ENCODE measurements at regions not wholly inside any gene's neighbourhood (a gene's known extent, or its start where the extent isn't known, plus 50 kb on each side); places are given as distances from the start of the nearest gene placed in this dataset.
"Not testable (repeated sequence)": the region's sequence is repeated elsewhere in the genome, so short reads cannot be mapped to it uniquely, and the experiment has no call there.

DNA sequence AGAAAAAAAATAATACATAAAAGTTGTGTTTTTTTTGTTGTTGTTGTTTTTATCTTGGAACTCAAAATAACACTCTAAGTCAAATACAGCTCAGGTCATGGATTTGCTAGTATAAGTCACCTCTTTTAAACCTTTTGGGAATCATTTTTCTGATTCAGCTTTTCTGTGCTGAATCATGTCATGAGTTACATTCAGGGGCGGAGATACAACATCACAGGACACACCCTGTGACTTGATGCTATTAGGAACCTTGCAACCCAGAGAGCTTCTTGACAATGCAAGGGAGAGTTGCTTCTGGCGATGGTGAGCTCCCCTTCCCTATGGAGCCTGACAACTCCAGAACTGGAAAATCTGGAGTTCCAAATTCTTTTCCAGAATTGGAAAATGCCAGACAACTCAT is 358.3 kb upstream of the C16orf82 start:
- WGBS, 3 donors: 78 to 92% (median 87%) methylated on average over 2 of the region's 2 CpGs

DNA sequence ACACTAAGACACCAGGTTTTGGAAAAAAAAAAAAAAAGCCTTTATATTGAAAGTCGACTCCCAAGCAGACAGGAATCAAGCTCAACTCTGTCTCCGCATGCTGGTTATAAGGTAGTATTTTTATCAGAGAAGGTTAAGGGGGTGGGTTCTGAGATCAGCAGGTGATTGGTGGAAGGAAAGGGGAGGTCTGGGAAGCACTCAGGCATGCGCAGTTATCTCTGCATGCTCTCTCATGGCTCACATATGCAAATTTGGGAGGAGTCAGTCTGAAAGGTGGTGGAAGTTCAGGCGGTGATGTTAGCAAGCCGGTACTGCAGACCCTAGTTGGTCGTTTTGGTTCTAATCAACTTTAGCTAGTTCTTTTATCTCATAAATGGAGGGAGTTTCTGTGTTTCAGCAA is 357.6 kb upstream of the C16orf82 start:
- Histone ChIP-seq H3K36me3 (ENCODE audit: control insufficient read depth in 3 of 3, insufficient read depth in 2 of 3, low read depth in 1 of 3, low read length in 3 of 3) (no peaks in the 10 kb centered on the region), H3K9me3 (ENCODE audit: control insufficient read depth in 2 of 2, insufficient read depth in 1 of 2, low read depth in 1 of 2, low read length in 1 of 2) (no peaks in the 10 kb centered on the region), H3K4me3 (ENCODE audit: low read depth in 1 of 3, low read length in 3 of 3) (no peak overlapping the region), H3K27me3 (ENCODE audit: control insufficient read depth in 3 of 3, insufficient read depth in 3 of 3, low read length in 3 of 3) (no peaks in the 10 kb centered on the region), H3K27ac (ENCODE audit: low read depth in 1 of 3, low read length in 2 of 3) (no peak overlapping the region), H3K4me1 (ENCODE audit: control insufficient read depth in 3 of 3, insufficient read depth in 2 of 3, low read depth in 1 of 3, low read length in 2 of 3) (no peaks in the 10 kb centered on the region)
- WGBS, 3 donors: 59 to 70% (median 63%) methylated on average over 6 of the region's 6 CpGs
- DNase-seq (no peak), FAIRE-seq (no peak)

More for the DNA sequence above, 358.3 kb upstream of the C16orf82 start:
- no peaks in the 10 kb centered on the region for H3K27me3 ChIP-seq (ENCODE audit: control insufficient read depth in 3 of 3, insufficient read depth in 3 of 3, low read length in 3 of 3)
- H3K36me3 ChIP-seq (ENCODE audit: control insufficient read depth in 3 of 3, insufficient read depth in 2 of 3, low read depth in 1 of 3, low read length in 3 of 3): no peaks in the 10 kb centered on the region
- no peaks in the 10 kb centered on the region for H3K4me1 ChIP-seq (ENCODE audit: control insufficient read depth in 3 of 3, insufficient read depth in 2 of 3, low read depth in 1 of 3, low read length in 2 of 3)
- no peak overlapping the region for H3K4me3 ChIP-seq (ENCODE audit: low read depth in 1 of 3, low read length in 3 of 3)
- FAIRE-seq (no peak), DNase-seq (no peak)
- H3K9me3 ChIP-seq (ENCODE audit: control insufficient read depth in 2 of 2, insufficient read depth in 1 of 2, low read depth in 1 of 2, low read length in 1 of 2): no peaks in the 10 kb centered on the region
- H3K27ac ChIP-seq (ENCODE audit: low read depth in 1 of 3, low read length in 2 of 3): no peak overlapping the region

DNA sequence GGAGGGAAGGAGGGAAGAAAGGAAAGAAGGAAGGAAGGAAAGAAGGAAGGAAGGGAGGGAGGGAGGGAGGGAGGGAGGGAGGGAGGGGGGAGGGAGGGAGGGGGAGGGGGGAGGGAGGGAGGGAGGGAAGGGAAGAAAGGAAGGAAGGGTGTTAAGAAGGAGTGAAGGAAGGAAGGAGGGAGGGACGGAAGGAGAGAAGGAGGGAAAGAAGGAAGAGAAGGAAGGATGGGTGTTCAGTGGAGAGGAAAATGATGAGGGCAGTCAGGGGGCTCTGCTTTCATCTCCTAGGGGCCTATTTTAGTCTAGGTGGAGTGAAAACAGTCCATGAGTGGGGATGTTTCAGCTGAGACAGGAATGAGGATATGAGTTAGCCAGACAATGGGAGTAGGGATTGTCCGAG is 357.0 kb upstream of the C16orf82 start:
- 86 to 97% (median 91%) methylated on average over 2 of the region's 2 CpGs for whole genome bisulfite sequencing, 3 donors
- H3K4me1 ChIP-seq (ENCODE audit: control insufficient read depth in 3 of 3, insufficient read depth in 2 of 3, low read depth in 1 of 3, low read length in 2 of 3): no peaks in the 10 kb centered on the region
- no peak overlapping the region for H3K27ac ChIP-seq (ENCODE audit: low read depth in 1 of 3, low read length in 2 of 3)
- H3K9me3 ChIP-seq (ENCODE audit: control insufficient read depth in 2 of 2, insufficient read depth in 1 of 2, low read depth in 1 of 2, low read length in 1 of 2): no peaks in the 10 kb centered on the region
- no peaks in the 10 kb centered on the region for H3K27me3 ChIP-seq (ENCODE audit: control insufficient read depth in 3 of 3, insufficient read depth in 3 of 3, low read length in 3 of 3)
- no peak for FAIRE-seq
- no peak overlapping the region for H3K4me3 ChIP-seq (ENCODE audit: low read depth in 1 of 3, low read length in 3 of 3)
- no peaks in the 10 kb centered on the region for H3K36me3 ChIP-seq (ENCODE audit: control insufficient read depth in 3 of 3, insufficient read depth in 2 of 3, low read depth in 1 of 3, low read length in 3 of 3)
- DNase-seq: no peak

DNA sequence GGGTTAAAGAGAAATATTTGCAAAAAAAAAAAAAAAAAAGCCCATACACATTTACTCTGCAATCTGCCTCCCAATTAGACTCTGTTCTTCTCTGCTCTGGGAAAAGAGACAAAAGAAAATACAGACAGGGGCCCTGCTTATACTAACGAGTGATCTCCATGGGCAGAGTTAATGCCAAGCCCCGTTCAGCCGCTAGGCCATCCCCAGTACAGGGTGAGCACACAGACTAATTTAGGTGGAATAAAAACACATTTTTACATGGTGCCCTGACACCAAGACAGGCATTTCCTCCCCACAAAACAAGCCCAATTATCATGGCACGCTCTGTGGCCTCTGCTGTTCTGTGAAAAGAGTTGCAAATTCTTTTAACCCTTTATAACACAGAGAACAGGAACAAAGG is 356.3 kb upstream of the C16orf82 start:
- FAIRE-seq (no peak), DNase-seq (no peak)
- no peaks in the 10 kb centered on the region for H3K9me3 ChIP-seq (ENCODE audit: control insufficient read depth in 2 of 2, insufficient read depth in 1 of 2, low read depth in 1 of 2, low read length in 1 of 2)
- 42 to 49% (median 47%) methylated on average over 4 of the region's 4 CpGs for WGBS, 3 donors
- no peak overlapping the region for H3K27ac ChIP-seq (ENCODE audit: low read depth in 1 of 3, low read length in 2 of 3)
- no peak overlapping the region for H3K4me3 ChIP-seq (ENCODE audit: low read depth in 1 of 3, low read length in 3 of 3)
- H3K4me1 ChIP-seq (ENCODE audit: control insufficient read depth in 3 of 3, insufficient read depth in 2 of 3, low read depth in 1 of 3, low read length in 2 of 3): no peaks in the 10 kb centered on the region
- H3K27me3 ChIP-seq (ENCODE audit: control insufficient read depth in 3 of 3, insufficient read depth in 3 of 3, low read length in 3 of 3): no peaks in the 10 kb centered on the region
- no peaks in the 10 kb centered on the region for H3K36me3 ChIP-seq (ENCODE audit: control insufficient read depth in 3 of 3, insufficient read depth in 2 of 3, low read depth in 1 of 3, low read length in 3 of 3)

DNA sequence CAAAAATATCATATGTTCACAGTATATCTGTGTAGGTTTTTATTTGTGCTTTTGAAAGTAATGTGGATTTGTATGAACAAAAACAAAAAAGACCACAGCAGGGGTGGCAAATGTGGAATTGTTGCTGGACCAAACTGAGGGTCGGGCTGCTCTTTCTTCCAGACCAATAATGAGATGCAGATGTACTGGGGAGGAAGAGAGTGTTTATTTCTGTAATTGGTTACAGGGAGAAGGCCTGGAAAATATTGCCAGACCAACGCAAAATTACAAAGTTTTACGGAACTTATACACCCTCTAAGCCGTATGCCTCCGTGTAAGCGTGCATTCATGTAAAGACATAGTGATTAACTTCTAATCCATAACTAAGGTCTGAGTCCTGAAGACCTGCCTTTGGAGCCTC is 353.9 kb upstream of the C16orf82 start:
- H3K9me3 ChIP-seq (ENCODE audit: control insufficient read depth in 2 of 2, insufficient read depth in 1 of 2, low read depth in 1 of 2, low read length in 1 of 2): no peaks in the 10 kb centered on the region
- no peaks in the 10 kb centered on the region for H3K27me3 ChIP-seq (ENCODE audit: control insufficient read depth in 3 of 3, insufficient read depth in 3 of 3, low read length in 3 of 3)
- no peak overlapping the region for H3K4me3 ChIP-seq (ENCODE audit: low read depth in 1 of 3, low read length in 3 of 3)
- no peak for DNase-seq
- no peaks in the 10 kb centered on the region for H3K36me3 ChIP-seq (ENCODE audit: control insufficient read depth in 3 of 3, insufficient read depth in 2 of 3, low read depth in 1 of 3, low read length in 3 of 3)
- no peak for FAIRE-seq
- H3K27ac ChIP-seq (ENCODE audit: low read depth in 1 of 3, low read length in 2 of 3): no peak overlapping the region
- 78 to 89% (median 83%) methylated on average over 6 of the region's 6 CpGs for WGBS, 3 donors
- no peaks in the 10 kb centered on the region for H3K4me1 ChIP-seq (ENCODE audit: control insufficient read depth in 3 of 3, insufficient read depth in 2 of 3, low read depth in 1 of 3, low read length in 2 of 3)

DNA sequence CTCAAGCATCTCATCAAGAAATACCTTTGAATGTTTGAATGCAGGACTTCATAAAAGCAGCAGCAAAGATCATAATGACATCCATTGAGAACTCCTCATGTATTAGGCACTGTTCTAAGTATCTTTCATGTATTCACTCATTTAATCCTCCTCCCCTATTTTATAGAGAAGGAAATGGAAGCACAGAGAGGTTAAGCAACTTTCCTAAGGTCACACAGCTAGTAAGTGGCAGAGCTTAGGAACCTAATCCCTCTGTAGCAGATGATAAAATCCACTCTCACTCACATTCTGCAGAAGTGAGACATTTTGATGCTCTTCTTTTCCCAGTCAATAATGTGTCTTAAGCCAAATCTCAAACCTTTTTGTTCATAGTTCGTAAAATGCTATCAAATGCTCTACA is 350.8 kb upstream of the C16orf82 start:
- no peak for DNase-seq
- H3K36me3 ChIP-seq (ENCODE audit: control insufficient read depth in 3 of 3, insufficient read depth in 2 of 3, low read depth in 1 of 3, low read length in 3 of 3): no peaks in the 10 kb centered on the region
- no peak for FAIRE-seq
- H3K27me3 ChIP-seq (ENCODE audit: control insufficient read depth in 3 of 3, insufficient read depth in 3 of 3, low read length in 3 of 3): no peaks in the 10 kb centered on the region
- no peaks in the 10 kb centered on the region for H3K9me3 ChIP-seq (ENCODE audit: control insufficient read depth in 2 of 2, insufficient read depth in 1 of 2, low read depth in 1 of 2, low read length in 1 of 2)
- no peak overlapping the region for H3K4me3 ChIP-seq (ENCODE audit: low read depth in 1 of 3, low read length in 3 of 3)
- H3K4me1 ChIP-seq (ENCODE audit: control insufficient read depth in 3 of 3, insufficient read depth in 2 of 3, low read depth in 1 of 3, low read length in 2 of 3): no peaks in the 10 kb centered on the region
- no peak overlapping the region for H3K27ac ChIP-seq (ENCODE audit: low read depth in 1 of 3, low read length in 2 of 3)
- 82 to 89% (median 84%) methylated on average over 1 of the region's 1 CpG for WGBS, 3 donors

DNA sequence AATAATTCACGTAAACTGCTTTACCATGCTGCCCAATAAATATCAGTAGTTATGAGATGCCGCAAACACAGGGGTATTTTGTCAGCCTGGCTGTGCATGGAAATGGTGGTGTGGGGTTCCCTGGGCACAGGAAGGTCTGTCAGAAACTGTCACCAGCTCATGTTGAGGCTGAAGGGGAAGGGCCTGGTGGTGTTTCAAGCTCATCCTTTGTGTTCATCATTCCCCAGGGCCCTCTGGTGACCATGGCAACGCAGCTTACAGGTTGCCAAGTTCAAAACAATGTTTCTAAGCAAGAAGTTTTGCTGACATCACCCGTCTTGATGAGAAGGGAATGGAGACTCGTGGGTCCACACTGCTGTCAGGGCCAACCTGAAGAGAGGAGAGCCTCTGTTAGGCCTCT is 348.9 kb upstream of the C16orf82 start:
- no peak overlapping the region for H3K4me3 ChIP-seq (ENCODE audit: low read depth in 1 of 3, low read length in 3 of 3)
- H3K4me1 ChIP-seq (ENCODE audit: control insufficient read depth in 3 of 3, insufficient read depth in 2 of 3, low read depth in 1 of 3, low read length in 2 of 3): no peaks in the 10 kb centered on the region
- H3K27ac ChIP-seq (ENCODE audit: low read depth in 1 of 3, low read length in 2 of 3): no peak overlapping the region
- H3K27me3 ChIP-seq (ENCODE audit: control insufficient read depth in 3 of 3, insufficient read depth in 3 of 3, low read length in 3 of 3): no peaks in the 10 kb centered on the region
- H3K9me3 ChIP-seq (ENCODE audit: control insufficient read depth in 2 of 2, insufficient read depth in 1 of 2, low read depth in 1 of 2, low read length in 1 of 2): no peaks in the 10 kb centered on the region
- WGBS, 3 donors: 53 to 68% (median 57%) methylated on average over 5 of the region's 5 CpGs
- DNase-seq (no peak), FAIRE-seq (no peak)
- no peaks in the 10 kb centered on the region for H3K36me3 ChIP-seq (ENCODE audit: control insufficient read depth in 3 of 3, insufficient read depth in 2 of 3, low read depth in 1 of 3, low read length in 3 of 3)

DNA sequence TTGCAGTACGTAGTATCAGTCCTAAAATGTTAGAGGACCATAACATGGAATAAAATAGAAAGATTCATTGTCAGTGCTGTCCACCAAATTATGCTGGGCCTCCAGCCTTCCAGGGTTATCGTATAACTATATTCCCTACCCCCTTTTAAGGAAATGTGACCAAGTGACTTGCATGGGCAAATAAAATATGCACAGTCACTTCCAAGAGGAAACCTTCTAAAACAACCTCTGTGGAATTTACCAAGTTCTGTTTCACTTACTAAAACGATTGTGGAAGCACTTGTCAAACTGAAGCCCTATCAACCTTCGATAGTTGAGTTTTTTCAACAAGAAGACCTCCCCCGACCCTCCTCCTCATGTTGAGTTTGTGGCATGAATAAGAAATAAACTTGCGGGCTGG is 345.4 kb upstream of the C16orf82 start:
- no peaks in the 10 kb centered on the region for H3K36me3 ChIP-seq (ENCODE audit: control insufficient read depth in 3 of 3, insufficient read depth in 2 of 3, low read depth in 1 of 3, low read length in 3 of 3)
- no peaks in the 10 kb centered on the region for H3K9me3 ChIP-seq (ENCODE audit: control insufficient read depth in 2 of 2, insufficient read depth in 1 of 2, low read depth in 1 of 2, low read length in 1 of 2)
- WGBS, 3 donors: 77 to 88% (median 80%) methylated on average over 6 of the region's 6 CpGs
- H3K27me3 ChIP-seq (ENCODE audit: control insufficient read depth in 3 of 3, insufficient read depth in 3 of 3, low read length in 3 of 3): no peaks in the 10 kb centered on the region
- no peak overlapping the region for H3K27ac ChIP-seq (ENCODE audit: low read depth in 1 of 3, low read length in 2 of 3)
- FAIRE-seq: no peak
- DNase-seq: no peak
- H3K4me1 ChIP-seq (ENCODE audit: control insufficient read depth in 3 of 3, insufficient read depth in 2 of 3, low read depth in 1 of 3, low read length in 2 of 3): no peaks in the 10 kb centered on the region
- no peak overlapping the region for H3K4me3 ChIP-seq (ENCODE audit: low read depth in 1 of 3, low read length in 3 of 3)

DNA sequence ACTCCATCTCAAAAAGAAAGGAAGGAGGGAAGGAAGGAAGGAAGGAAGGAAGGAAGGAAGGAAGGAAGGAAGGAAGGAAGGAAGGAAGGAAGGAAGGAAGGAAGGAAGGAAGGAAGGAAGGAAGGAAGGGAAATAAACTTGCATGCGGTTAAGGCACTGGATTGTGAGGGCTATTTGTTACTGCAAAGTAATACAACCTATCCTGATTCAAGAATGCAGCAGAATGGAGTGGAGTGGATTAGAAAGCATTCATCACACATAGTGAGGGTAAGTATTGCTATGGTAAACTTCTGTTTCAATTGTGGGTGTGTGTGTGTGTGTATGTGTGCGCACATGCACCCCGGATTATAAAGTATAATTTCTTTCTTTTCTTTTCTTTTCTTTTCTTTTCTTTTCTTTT is 344.8 kb upstream of the C16orf82 start:
- FAIRE-seq: not testable (repeated sequence)

More for the DNA sequence above, 344.8 kb upstream of the C16orf82 start:
- not testable (repeated sequence) for DNase-seq; H3K4me3 ChIP-seq (ENCODE audit: low read depth in 1 of 3, low read length in 3 of 3); H3K27me3 ChIP-seq (ENCODE audit: control insufficient read depth in 3 of 3, insufficient read depth in 3 of 3, low read length in 3 of 3); H3K36me3 ChIP-seq (ENCODE audit: control insufficient read depth in 3 of 3, insufficient read depth in 2 of 3, low read depth in 1 of 3, low read length in 3 of 3); H3K9me3 ChIP-seq (ENCODE audit: control insufficient read depth in 2 of 2, insufficient read depth in 1 of 2, low read depth in 1 of 2, low read length in 1 of 2); H3K27ac ChIP-seq (ENCODE audit: low read depth in 1 of 3, low read length in 2 of 3); H3K4me1 ChIP-seq (ENCODE audit: control insufficient read depth in 3 of 3, insufficient read depth in 2 of 3, low read depth in 1 of 3, low read length in 2 of 3)
- 94 to 99% (median 96%) methylated on average over 3 of the region's 3 CpGs for WGBS, 3 donors

All from small intestine (tissue), 7 donors.